ENCODE measurements at regions not wholly inside any gene's neighbourhood (a gene's known extent, or its start where the extent isn't known, plus 50 kb on each side); places are given as distances from the start of the nearest gene placed in this dataset.

GRCh38 chr7:34312624-34313023, 345.4 kb upstream of the NPSR1 start:
- FAIRE-seq, result no peak
- DNase-seq (ENCODE audit: insufficient read length), result no peak
- no peak for TF ChIP-seq TAF1 (IDR thresholded peaks at IDR 0.05; ENCODE audit: borderline replicate concordance, low read depth, low read length)

GRCh38 chr7:34313289-34313688, 344.7 kb upstream of the NPSR1 start:
- FAIRE-seq (no peak), DNase-seq (ENCODE audit: insufficient read length) (no peak)
- TF ChIP-seq TAF1 (IDR thresholded peaks at IDR 0.05; ENCODE audit: borderline replicate concordance, low read depth, low read length), result no peak
- TF ChIP-seq POLR2A (IDR thresholded peaks at IDR 0.05; ENCODE audit: low read depth, low read length), result no peak
- no peak for TF ChIP-seq POLR2AphosphoS5 (IDR thresholded peaks at IDR 0.05; ENCODE audit: low read depth, low read length)

DNA sequence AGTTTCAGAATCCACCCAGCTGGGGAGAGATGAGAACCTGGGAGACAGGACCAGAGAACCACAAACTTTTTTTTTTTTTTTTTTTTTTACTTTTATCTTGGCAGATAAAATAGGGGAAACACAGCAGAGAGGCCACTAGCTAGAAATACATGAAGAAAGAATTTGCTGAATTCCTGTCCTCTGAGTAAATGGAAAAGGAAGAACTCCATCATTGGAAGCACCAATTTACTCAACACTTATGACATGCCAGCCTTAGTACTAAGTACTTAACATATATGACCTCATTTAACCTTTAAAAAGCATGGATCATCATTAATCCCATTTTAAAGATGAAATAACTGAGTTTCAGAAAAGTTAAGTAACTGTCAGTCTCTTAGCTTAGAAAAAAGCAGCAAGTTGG, 343.0 kb upstream of the NPSR1 start:
- DNase-seq (ENCODE audit: insufficient read length) (no peak), FAIRE-seq (no peak)
- TF ChIP-seq POLR2A (IDR thresholded peaks at IDR 0.05; ENCODE audit: low read depth, low read length) (no peak), POLR2AphosphoS5 (IDR thresholded peaks at IDR 0.05; ENCODE audit: low read depth, low read length) (no peak), TAF1 (IDR thresholded peaks at IDR 0.05; ENCODE audit: borderline replicate concordance, low read depth, low read length) (no peak)

DNA sequence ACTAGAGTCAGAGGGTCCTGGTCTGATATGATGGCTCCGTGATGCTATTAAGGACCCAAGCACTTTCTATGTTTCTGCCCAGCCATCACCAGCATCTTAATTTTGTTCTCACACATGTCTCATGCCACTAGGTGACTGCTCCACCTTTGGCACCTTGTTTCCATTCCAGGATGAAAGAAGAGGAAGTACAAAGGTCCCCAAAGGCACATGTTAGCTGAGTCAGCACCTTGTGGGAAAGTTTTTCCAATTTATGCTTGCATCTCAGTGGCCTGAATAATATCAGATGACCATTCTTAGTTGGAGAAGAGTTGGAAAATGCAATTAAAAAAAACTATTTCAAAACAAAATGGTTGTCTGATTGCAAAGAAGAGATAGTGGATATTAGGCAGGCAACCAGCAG, 341.0 kb upstream of the NPSR1 start:
- no peak for FAIRE-seq
- no peak for TF ChIP-seq POLR2AphosphoS5 (IDR thresholded peaks at IDR 0.05; ENCODE audit: low read depth, low read length)
- TF ChIP-seq TAF1 (IDR thresholded peaks at IDR 0.05; ENCODE audit: borderline replicate concordance, low read depth, low read length), result no peak
- TF ChIP-seq POLR2A (IDR thresholded peaks at IDR 0.05; ENCODE audit: low read depth, low read length), result no peak
- no peak for DNase-seq (ENCODE audit: insufficient read length)

- no peak for DNase-seq (ENCODE audit: insufficient read length)
- TF ChIP-seq POLR2A (IDR thresholded peaks at IDR 0.05; ENCODE audit: low read depth, low read length) (no peak), POLR2AphosphoS5 (IDR thresholded peaks at IDR 0.05; ENCODE audit: low read depth, low read length) (no peak), TAF1 (IDR thresholded peaks at IDR 0.05; ENCODE audit: borderline replicate concordance, low read depth, low read length) (no peak)
- FAIRE-seq, result no peak
Observed at GRCh38 chr7:34320412-34320811, 337.6 kb upstream of the NPSR1 start.

DNA sequence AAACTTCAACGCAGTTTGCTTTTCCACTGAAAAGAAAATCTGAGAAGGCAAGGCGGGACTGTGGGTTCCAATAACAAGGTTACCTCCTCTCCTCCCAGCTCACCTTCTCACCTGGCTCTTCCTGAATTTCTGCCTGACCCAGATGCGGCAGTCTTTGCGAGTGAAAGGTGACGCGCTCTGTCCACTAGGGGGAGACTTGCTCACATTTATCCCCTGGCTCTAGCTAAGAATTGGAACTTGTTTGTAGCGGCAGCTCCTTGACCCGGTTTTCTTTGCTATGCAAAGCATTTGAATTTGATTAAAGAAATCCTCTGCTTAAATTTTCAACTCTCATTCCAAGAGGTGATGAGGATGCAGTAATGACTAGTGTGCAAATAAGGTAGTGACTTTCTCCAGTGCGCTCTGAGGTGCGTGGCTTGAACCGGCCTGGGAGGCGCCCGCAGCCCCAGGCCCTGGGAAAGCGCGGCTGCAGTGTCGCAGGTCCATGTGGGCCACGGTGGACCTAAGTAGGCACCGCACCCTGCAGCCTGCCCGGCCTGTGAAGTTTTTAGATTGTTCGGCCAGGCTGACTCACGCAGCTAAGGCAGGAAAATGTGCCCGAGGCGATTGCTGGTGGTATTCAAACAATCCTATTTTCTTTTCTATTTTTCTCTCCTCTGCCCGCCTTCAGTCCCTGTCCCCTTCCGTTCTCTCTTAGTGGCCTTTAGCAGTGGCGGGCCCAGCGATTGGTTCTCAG, 336.9 kb upstream of the NPSR1 start:
- no peak for TF ChIP-seq POLR2AphosphoS5 (IDR thresholded peaks at IDR 0.05; ENCODE audit: low read depth, low read length)
- TF ChIP-seq POLR2A (IDR thresholded peaks at IDR 0.05; ENCODE audit: low read depth, low read length), result no peak
- TF ChIP-seq TAF1 (IDR thresholded peaks at IDR 0.05; ENCODE audit: borderline replicate concordance, low read depth, low read length), result no peak
- FAIRE-seq, result peak; percentile 87
- peak; percentile 41 for DNase-seq (ENCODE audit: insufficient read length)

GRCh38 chr7:34322841-34323240, 335.2 kb upstream of the NPSR1 start:
- no peak for DNase-seq (ENCODE audit: insufficient read length)
- no peak for FAIRE-seq
- TF ChIP-seq TAF1 (IDR thresholded peaks at IDR 0.05; ENCODE audit: borderline replicate concordance, low read depth, low read length) (no peak), POLR2AphosphoS5 (IDR thresholded peaks at IDR 0.05; ENCODE audit: low read depth, low read length) (no peak), POLR2A (IDR thresholded peaks at IDR 0.05; ENCODE audit: low read depth, low read length) (no peak)

DNA sequence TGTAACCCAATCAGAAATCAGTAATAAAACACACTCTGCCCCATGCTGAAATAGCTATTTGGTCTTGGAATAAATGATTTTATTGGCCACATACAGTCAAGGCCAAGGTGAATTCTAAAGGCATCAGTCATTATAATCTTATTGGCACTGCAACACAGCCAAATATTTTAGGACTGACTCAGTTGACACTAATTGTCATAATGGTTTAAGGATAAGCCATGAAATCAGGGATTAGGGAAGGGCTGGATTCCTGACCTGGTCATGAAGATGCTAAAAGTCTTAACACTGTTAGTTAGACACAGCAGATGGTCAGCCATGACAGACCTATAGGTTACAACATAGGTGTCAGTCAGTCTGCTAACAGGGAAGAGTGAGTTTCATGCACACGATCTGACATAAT, 330.3 kb upstream of the NPSR1 start:
- FAIRE-seq (no peak), DNase-seq (ENCODE audit: insufficient read length) (no peak)
- TF ChIP-seq POLR2AphosphoS5 (IDR thresholded peaks at IDR 0.05; ENCODE audit: low read depth, low read length) (no peak), TAF1 (IDR thresholded peaks at IDR 0.05; ENCODE audit: borderline replicate concordance, low read depth, low read length) (no peak), POLR2A (IDR thresholded peaks at IDR 0.05; ENCODE audit: low read depth, low read length) (no peak)

DNA sequence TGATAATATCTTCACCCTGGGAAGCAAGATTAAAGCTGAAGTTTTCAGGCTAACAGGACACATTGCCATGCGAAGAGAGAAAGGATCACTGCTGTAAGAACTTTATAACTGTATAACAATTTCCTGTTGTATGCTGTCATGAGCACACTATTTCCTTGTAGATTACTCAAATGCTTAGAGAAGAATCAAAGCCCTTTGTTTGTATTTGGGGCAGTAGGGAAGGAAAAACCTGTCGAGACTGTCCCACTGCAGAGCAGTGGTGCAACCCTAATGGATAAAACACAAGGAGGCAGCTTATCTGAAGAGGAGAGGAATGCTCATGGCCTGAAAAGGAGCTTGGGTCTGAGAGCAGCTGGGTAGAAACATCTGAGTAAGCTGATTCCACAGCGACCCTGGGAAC, 327.7 kb upstream of the NPSR1 start:
- FAIRE-seq (no peak), DNase-seq (ENCODE audit: insufficient read length) (no peak)
- TF ChIP-seq POLR2AphosphoS5 (IDR thresholded peaks at IDR 0.05; ENCODE audit: low read depth, low read length) (no peak), POLR2A (IDR thresholded peaks at IDR 0.05; ENCODE audit: low read depth, low read length) (no peak), TAF1 (IDR thresholded peaks at IDR 0.05; ENCODE audit: borderline replicate concordance, low read depth, low read length) (no peak)

DNA sequence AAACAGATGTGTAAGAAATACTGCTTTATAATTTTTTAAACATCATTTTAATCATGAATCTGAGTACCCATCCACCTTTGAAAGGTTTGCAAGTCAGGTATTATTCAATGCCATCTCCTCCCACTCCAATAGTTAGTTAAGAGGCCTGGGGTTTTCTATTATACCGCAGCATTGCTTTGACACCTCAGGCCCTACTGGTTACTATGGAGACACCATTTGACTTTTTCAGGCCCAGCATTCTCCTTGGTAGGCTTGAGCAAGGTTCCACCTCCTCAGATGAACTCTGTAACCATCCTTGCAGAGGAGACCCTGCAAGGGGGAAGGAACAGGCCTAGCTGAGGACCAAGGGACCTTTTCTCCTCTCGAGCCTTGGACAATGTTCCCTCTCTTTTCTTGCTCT, 326.9 kb upstream of the NPSR1 start:
- TF ChIP-seq POLR2AphosphoS5 (IDR thresholded peaks at IDR 0.05; ENCODE audit: low read depth, low read length), result no peak
- no peak for TF ChIP-seq TAF1 (IDR thresholded peaks at IDR 0.05; ENCODE audit: borderline replicate concordance, low read depth, low read length)
- no peak for TF ChIP-seq POLR2A (IDR thresholded peaks at IDR 0.05; ENCODE audit: low read depth, low read length)
- FAIRE-seq (no peak), DNase-seq (ENCODE audit: insufficient read length) (no peak)

GRCh38 chr7:34332006-34332405, 326.0 kb upstream of the NPSR1 start:
- TF ChIP-seq POLR2AphosphoS5 (IDR thresholded peaks at IDR 0.05; ENCODE audit: low read depth, low read length), result no peak
- TF ChIP-seq POLR2A (IDR thresholded peaks at IDR 0.05; ENCODE audit: low read depth, low read length), result no peak
- no peak for TF ChIP-seq TAF1 (IDR thresholded peaks at IDR 0.05; ENCODE audit: borderline replicate concordance, low read depth, low read length)
- DNase-seq (ENCODE audit: insufficient read length) (no peak), FAIRE-seq (no peak)

DNA sequence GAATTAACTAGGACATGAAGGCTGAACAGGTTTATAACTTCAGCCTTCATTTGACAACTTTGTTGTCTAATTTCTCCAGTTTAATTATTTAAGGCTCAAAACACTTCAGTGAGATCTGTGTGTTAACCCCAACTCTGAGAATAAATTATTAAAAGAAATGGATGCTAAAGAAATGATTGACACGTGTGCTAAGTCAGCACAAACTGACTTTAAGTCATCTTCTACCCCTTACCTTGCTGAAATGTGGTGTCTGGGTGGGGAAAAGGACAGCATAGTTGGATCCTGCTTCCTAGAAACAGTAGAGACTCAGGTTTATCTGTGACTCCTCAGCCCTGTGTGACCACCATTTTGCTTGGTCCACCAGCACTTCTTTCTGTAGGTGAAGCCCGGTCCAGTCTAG, 324.8 kb upstream of the NPSR1 start:
- TF ChIP-seq POLR2A (IDR thresholded peaks at IDR 0.05; ENCODE audit: low read depth, low read length) (no peak), TAF1 (IDR thresholded peaks at IDR 0.05; ENCODE audit: borderline replicate concordance, low read depth, low read length) (no peak), POLR2AphosphoS5 (IDR thresholded peaks at IDR 0.05; ENCODE audit: low read depth, low read length) (no peak)
- no peak for DNase-seq (ENCODE audit: insufficient read length)
- no peak for FAIRE-seq

All from GM12892 (cell line).